Kidney (tissue), 13 donors: ENCODE measurements at regions not wholly inside any gene's neighbourhood (a gene's known extent, or its start where the extent isn't known, plus 50 kb on each side); places are given as distances from the start of the nearest gene placed in this dataset.

Experiments
- DNase-seq, 5 donors: peaks; one replicate each; pipeline ENCODE4 v3.0.0-alpha.2; 2013 to 2020
- FAIRE-seq: peaks from 2 replicates; lab custom pipeline; 2012; peaks lifted over from hg19 to GRCh38; lab: Jason Lieb, UNC
- H3K27ac ChIP-seq, 2 donors: one replicate each; pipeline ENCODE4 v1.7.0; 2013; ENCODE audit warnings: low read depth in 2 of 2, low read length in 2 of 2, inconsistent platforms in 1 of 2
- H3K27me3 ChIP-seq: one replicate; pipeline ENCODE4 v1.7.1; 2013; ENCODE audit warnings: low read length, inconsistent platforms; ENCODE audit not compliant: control insufficient read depth, insufficient read depth
- H3K36me3 ChIP-seq, 3 donors: one replicate each; pipeline versions ENCODE4 v1.7.0 to v1.7.1; 2013; ENCODE audit warnings: low read length in 3 of 3, control low read depth in 1 of 3, inconsistent platforms in 1 of 3; ENCODE audit not compliant: insufficient read depth in 3 of 3, control insufficient read depth in 2 of 3
- H3K4me1 ChIP-seq, 3 donors: one replicate each; pipeline versions ENCODE4 v1.7.0 to v1.7.1; 2013; ENCODE audit warnings: low read length in 3 of 3, inconsistent platforms in 1 of 3, low read depth in 1 of 3; ENCODE audit not compliant: control insufficient read depth in 2 of 3, insufficient read depth in 2 of 3
- H3K4me3 ChIP-seq, 3 donors: one replicate each; pipeline versions ENCODE4 v1.7.0 to v1.8.1; 2013; ENCODE audit warnings: low read length in 3 of 3, control low read depth in 1 of 3, inconsistent platforms in 1 of 3
- H3K9ac ChIP-seq, 3 donors: one replicate each; pipeline versions ENCODE4 v1.7.0 to v1.7.1; 2013; ENCODE audit warnings: low read length in 3 of 3, control low read depth in 1 of 3, inconsistent platforms in 1 of 3
- H3K9me3 ChIP-seq, 3 donors: one replicate each; pipeline versions ENCODE4 v1.7.0 to v1.7.1; 2013; ENCODE audit warnings: low read length in 3 of 3, control low read depth in 1 of 3, inconsistent platforms in 1 of 3; ENCODE audit not compliant: control insufficient read depth in 2 of 3, insufficient read depth in 1 of 3
- intact Hi-C: fragments of 100-400 bp; cut with DNase I; formaldehyde crosslinking; loops from one replicate; pipeline ENCODE4 v1.11.1; 2022
- TF ChIP-seq, protein P1 (sequence below): IDR thresholded peaks from 3 replicates; pipeline ENCODE4 v1.5.1; 2012; ENCODE audit warnings: mild to moderate bottlenecking, moderate library complexity, borderline replicate concordance; ENCODE audit not compliant: insufficient read depth; ENCODE audit errors: extremely low read depth
- donor health status: control.
- donor health status: control.
- donor health status: control.
- donor health status: control.
- donor health status: control.
- donor health status: DM: yes; HTN: yes; CAD: no.
- donor health status: Normal renal cell carcinoma (clear cell type).

DNA sequence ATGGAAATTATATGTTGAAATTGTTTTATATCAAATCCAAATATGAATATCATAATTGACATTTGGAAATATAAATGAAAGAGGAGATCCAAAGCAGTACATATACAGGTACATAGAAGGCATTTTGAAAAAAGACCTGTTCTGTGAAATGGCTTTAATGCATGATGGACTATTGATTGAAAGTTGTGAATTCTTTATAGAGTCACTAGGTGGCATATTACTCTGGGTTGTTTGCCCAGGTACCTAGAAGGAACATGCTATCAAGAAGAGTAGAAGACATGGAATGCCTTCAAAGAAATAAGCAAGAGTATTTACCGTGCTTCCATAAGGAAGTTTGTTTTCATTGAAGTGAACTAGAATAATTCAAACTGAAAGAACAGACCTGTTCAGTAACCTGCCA, 160.0 kb upstream of the ANK3 start:
- peak; percentile 84 for FAIRE-seq

DNA sequence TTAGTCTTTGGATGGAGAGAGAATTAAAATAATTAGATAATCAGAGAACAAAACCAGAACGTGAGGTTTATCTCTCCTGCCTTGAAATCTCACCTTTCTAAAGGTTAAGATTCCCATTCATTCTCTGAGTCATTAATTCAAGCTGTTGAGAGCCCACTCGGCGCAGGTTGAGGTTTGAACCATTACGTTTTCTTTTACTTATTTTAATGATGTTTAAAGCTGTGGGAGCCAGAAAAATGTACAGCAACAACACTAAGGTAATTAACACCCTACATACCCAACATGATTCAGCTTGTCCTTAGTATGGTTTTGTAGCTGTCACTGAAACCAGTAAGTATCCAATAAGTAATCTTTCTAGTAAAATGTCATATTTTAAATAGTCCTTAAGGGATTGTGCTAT, 153.0 kb upstream of the ANK3 start:
- no peak overlapping the region for H3K4me3 ChIP-seq
- DNase-seq (no peak), FAIRE-seq (no peak)
- no peaks in the 10 kb centered on the region for H3K36me3 ChIP-seq
- no peaks in the 10 kb centered on the region for H3K27me3 ChIP-seq
- H3K27ac ChIP-seq, result no peak overlapping the region
- TF ChIP-seq, protein P1, sequence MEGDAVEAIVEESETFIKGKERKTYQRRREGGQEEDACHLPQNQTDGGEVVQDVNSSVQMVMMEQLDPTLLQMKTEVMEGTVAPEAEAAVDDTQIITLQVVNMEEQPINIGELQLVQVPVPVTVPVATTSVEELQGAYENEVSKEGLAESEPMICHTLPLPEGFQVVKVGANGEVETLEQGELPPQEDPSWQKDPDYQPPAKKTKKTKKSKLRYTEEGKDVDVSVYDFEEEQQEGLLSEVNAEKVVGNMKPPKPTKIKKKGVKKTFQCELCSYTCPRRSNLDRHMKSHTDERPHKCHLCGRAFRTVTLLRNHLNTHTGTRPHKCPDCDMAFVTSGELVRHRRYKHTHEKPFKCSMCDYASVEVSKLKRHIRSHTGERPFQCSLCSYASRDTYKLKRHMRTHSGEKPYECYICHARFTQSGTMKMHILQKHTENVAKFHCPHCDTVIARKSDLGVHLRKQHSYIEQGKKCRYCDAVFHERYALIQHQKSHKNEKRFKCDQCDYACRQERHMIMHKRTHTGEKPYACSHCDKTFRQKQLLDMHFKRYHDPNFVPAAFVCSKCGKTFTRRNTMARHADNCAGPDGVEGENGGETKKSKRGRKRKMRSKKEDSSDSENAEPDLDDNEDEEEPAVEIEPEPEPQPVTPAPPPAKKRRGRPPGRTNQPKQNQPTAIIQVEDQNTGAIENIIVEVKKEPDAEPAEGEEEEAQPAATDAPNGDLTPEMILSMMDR, result no peak
- no peak overlapping the region for H3K9ac ChIP-seq
- no peaks in the 10 kb centered on the region for H3K4me1 ChIP-seq
- intact Hi-C loops, result no loop called here
- no peaks in the 10 kb centered on the region for H3K9me3 ChIP-seq

More for the DNA sequence above, 160.0 kb upstream of the ANK3 start:
- intact Hi-C loops, result no loop called here
- DNase-seq, result peak in 2 of 5 donors; percentile 41 to 48
- no peaks in the 10 kb centered on the region for H3K27me3 ChIP-seq
- H3K9ac ChIP-seq, result no peak overlapping the region
- no peaks in the 10 kb centered on the region for H3K36me3 ChIP-seq
- H3K27ac ChIP-seq, result no peak overlapping the region
- TF ChIP-seq, protein P1, result peak; percentile 5
- no peak overlapping the region for H3K4me3 ChIP-seq
- no peaks in the 10 kb centered on the region for H3K9me3 ChIP-seq
- no peaks in the 10 kb centered on the region for H3K4me1 ChIP-seq

DNA sequence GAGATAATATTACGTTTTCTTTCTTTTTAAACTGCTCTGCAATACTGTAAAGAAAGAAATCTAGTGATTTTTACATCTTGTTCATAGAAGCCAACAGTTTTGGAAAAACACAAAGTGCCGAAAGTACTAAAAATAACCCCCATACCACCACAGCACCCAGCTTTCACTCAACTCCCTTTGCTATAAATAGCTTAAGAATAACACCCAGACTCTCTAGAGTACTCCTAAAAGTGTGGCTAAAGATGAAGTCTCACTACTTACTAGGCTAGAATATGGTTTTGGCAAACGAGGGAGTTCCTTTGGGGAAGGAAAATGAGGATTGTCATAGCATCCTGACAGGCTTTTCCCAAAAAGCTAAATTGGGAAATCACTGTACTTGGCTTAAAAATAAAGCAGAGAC, 151.8 kb upstream of the ANK3 start:
- Histone ChIP-seq H3K27me3 (no peaks in the 10 kb centered on the region), H3K36me3 (no peaks in the 10 kb centered on the region), H3K27ac (no peak overlapping the region), H3K9me3 (no peaks in the 10 kb centered on the region), H3K4me1 (no peaks in the 10 kb centered on the region), H3K4me3 (no peak overlapping the region), H3K9ac (no peak overlapping the region)
- FAIRE-seq (no peak), DNase-seq (no peak)
- TF ChIP-seq, protein P1, result no peak
- intact Hi-C loops, result no loop called here

DNA sequence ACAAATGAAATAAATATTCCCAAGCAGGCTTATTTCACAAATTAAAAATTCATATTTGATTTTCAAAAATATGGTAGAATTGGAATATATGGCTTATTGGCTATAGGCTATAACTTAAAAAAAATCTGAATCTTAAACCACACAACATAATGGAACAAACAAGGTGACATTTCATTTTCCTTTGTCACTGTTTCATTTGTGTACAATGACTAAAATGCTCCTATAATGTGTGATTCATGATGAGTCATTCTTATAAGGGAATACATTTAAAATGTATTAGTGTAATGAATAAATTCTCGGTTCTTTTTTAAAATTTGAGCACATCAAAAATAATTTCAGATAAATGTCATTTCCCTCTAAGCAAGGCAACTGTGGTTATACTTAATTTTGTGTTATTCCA, 148.0 kb upstream of the ANK3 start:
- no peak overlapping the region for H3K4me3 ChIP-seq
- no peak overlapping the region for H3K9ac ChIP-seq
- DNase-seq (no peak), FAIRE-seq (peak; percentile 30)
- no peaks in the 10 kb centered on the region for H3K36me3 ChIP-seq
- H3K4me1 ChIP-seq, result no peaks in the 10 kb centered on the region
- intact Hi-C loops, result no loop called here
- H3K27me3 ChIP-seq, result no peaks in the 10 kb centered on the region
- TF ChIP-seq, protein P1, result no peak
- no peaks in the 10 kb centered on the region for H3K9me3 ChIP-seq
- H3K27ac ChIP-seq, result no peak overlapping the region
